B cell (primary cell): ENCODE measurements at regions not wholly inside any gene's neighbourhood (a gene's known extent, or its start where the extent isn't known, plus 50 kb on each side); places are given as distances from the start of the nearest gene placed in this dataset.

Source experiments
- CTCF ChIP-seq: fragments of 200-600 bp; IDR thresholded peaks from one replicate; pipeline ENCODE4 v1.8.0; 2022; ENCODE audit warnings: antibody characterized with exemption, mild to moderate bottlenecking
- EZH2 ChIP-seq: IDR thresholded peaks from 2 replicates; pipeline ENCODE4 v1.6.1; 2012; ENCODE audit warnings: borderline replicate concordance, low read depth, mild to moderate bottlenecking, moderate library complexity, low read length; ENCODE audit not compliant: insufficient read depth, poor library complexity, severe bottlenecking

- no peak for TF ChIP-seq CTCF
- no peak for TF ChIP-seq EZH2
Observed at GRCh38 chr12:88633312-88633711, 53.0 kb upstream of the KITLG start.
